Transverse colon (tissue), 4 donors: ENCODE measurements at regions not wholly inside any gene's neighbourhood (a gene's known extent, or its start where the extent isn't known, plus 50 kb on each side); places are given as distances from the start of the nearest gene placed in this dataset.

ENCODE experiments used
- DNase-seq: peaks from one replicate; pipeline ENCODE4 v3.0.0-alpha.2; 2019
- H3K27ac ChIP-seq, 4 donors: fragments of 200-600 bp; sonication (generic); 2 replicates each; pipeline ENCODE4 v1.5.1; 2016 to 2018; ENCODE audit warnings: inconsistent platforms in 4 of 4
- H3K27me3 ChIP-seq: fragments of 200-600 bp; sonication (generic); 2 replicates; pipeline ENCODE4 v1.5.1; 2017; ENCODE audit warnings: inconsistent platforms
- H3K36me3 ChIP-seq, 4 donors: fragments of 200-600 bp; sonication (generic); 2 replicates each; pipeline ENCODE4 v1.5.1; 2017 to 2019; ENCODE audit warnings: inconsistent platforms in 4 of 4
- H3K4me1 ChIP-seq, 4 donors: fragments of 200-600 bp; sonication (generic); 2 replicates each; pipeline ENCODE4 v1.5.1; 2017 to 2020; ENCODE audit warnings: inconsistent platforms in 4 of 4
- H3K4me3 ChIP-seq, 4 donors: fragments of 200-600 bp; sonication (generic); 1 replicate in 1 of 4; 2 replicates in 3 of 4; pipeline versions ENCODE4 v1.5.1 to v1.6.1; 2017 to 2019; ENCODE audit warnings: inconsistent platforms in 4 of 4
- H3K9me3 ChIP-seq, 2 donors: fragments of 200-600 bp; sonication (generic); 2 replicates each; pipeline ENCODE4 v1.5.1; 2017 to 2019; ENCODE audit warnings: inconsistent platforms in 2 of 2
- CTCF ChIP-seq, 5 experiments: fragments of 200-600 bp in 3 of 5; fragments of 450-650 bp in 2 of 5; sonication (generic) in 3 of 5; IDR thresholded peaks; 1 replicate in 2 of 5; 2 replicates in 3 of 5; pipeline ENCODE4 v1.5.1; 2016 to 2017; ENCODE audit warnings: antibody characterized with exemption in 5 of 5, inconsistent platforms in 3 of 5, mild to moderate bottlenecking in 2 of 5, moderate library complexity in 1 of 5
- EP300 ChIP-seq: sonication (generic); formaldehyde crosslinking; IDR thresholded peaks from one replicate; pipeline ENCODE4 v1.6.1; 2017; ENCODE audit warnings: antibody characterized with exemption, low read depth
- POLR2A ChIP-seq: fragments of 450-650 bp; IDR thresholded peaks from one replicate; pipeline ENCODE4 v1.6.1; 2016; ENCODE audit warnings: antibody characterized with exemption, mild to moderate bottlenecking, moderate library complexity
- POLR2AphosphoS5 ChIP-seq, 3 donors: sonication (generic); formaldehyde crosslinking; IDR thresholded peaks; one replicate each; pipeline ENCODE4 v1.6.1; 2016; ENCODE audit warnings: antibody characterized with exemption in 3 of 3
- whole genome bisulfite sequencing, 2 donors: methylation state at CpG; one replicate each; pipeline ENCODE4 v1.1.5; 2018; ENCODE audit warnings: low coverage in 1 of 2; 5-methylcytosine and 5-hydroxymethylcytosine counted together
- in situ Hi-C, 4 donors: fragments of 200-750 bp; cut with MboI; loops; one replicate each; pipeline versions ENCODE4 v1.15.0 to v1.15.1; 2017; ENCODE audit warnings: low sequenced_read_pairs in 3 of 4, low pct_ligation_motif_present in 1 of 4, low pct_unique_long_range_greater_than_20kb in 1 of 4
- intact Hi-C: fragments of 100-400 bp; cut with DNase I; formaldehyde crosslinking; loops from one replicate; pipeline ENCODE4 v1.15.1; 2023; ENCODE audit warnings: low total_unique reads

- 69 to 75% methylated on average over 3 to 6 of the region's 6 CpGs for WGBS, 2 donors
Measured at GRCh38 chr12:28851781-28852180, 297.3 kb upstream of the FAR2 start.

DNA sequence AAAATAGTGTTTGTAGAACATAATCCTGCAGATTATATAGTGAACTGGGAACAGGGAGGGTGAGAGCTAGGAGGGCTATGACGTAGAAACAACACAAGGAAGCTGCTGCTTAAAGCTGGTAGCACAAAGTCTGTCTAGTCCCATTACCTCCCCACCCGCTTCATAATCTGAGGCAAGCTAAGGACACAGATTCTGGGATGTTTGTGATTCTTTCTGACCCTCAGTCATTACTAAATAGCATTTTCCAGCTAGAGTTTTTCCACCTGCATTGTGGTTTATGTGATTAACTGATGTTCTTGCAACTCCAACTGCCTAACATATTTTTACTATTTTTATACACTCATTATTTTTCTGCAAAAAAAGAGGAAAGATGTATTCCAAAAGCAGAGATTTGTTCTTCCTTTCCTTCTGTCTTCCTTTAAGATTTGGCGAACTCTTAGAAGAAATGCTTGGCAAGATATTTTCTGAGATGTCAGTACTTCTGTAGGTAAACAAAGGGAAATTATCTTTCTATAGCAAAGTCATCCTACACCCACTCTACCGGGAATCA is 293.2 kb upstream of the FAR2 start:
- H3K36me3 ChIP-seq, result no peaks in the 10 kb centered on the region
- H3K9me3 ChIP-seq, result no peaks in the 10 kb centered on the region
- H3K4me3 ChIP-seq, result no peak overlapping the region
- no peak overlapping the region for H3K27ac ChIP-seq
- DNase-seq, result no peak
- intact Hi-C loops, result no loop called here
- 52 to 62% methylated on average over 4 of the region's 4 CpGs for WGBS, 2 donors
- no peaks in the 10 kb centered on the region for H3K27me3 ChIP-seq
- in situ Hi-C loops, result no loop called here
- no peaks in the 10 kb centered on the region for H3K4me1 ChIP-seq
- TF ChIP-seq POLR2AphosphoS5 (IDR thresholded peaks at IDR 0.05), result no peak
- TF ChIP-seq EP300, result no peak
- no peak for TF ChIP-seq POLR2A
- TF ChIP-seq CTCF (IDR thresholded peaks at IDR 0.05), result no peak

More at GRCh38 chr12:28851781-28852180, 297.3 kb upstream of the FAR2 start:
- TF ChIP-seq POLR2A (no peak), CTCF (IDR thresholded peaks at IDR 0.05) (no peak), EP300 (no peak), POLR2AphosphoS5 (IDR thresholded peaks at IDR 0.05) (no peak)
- Histone ChIP-seq H3K4me3 (no peak overlapping the region), H3K4me1 (no peaks in the 10 kb centered on the region), H3K9me3 (no peaks in the 10 kb centered on the region), H3K36me3 (no peaks in the 10 kb centered on the region), H3K27ac (no peak overlapping the region), H3K27me3 (no peaks in the 10 kb centered on the region)
- intact Hi-C loops, result no loop called here
- in situ Hi-C loops, result no loop called here
- DNase-seq, result no peak

DNA sequence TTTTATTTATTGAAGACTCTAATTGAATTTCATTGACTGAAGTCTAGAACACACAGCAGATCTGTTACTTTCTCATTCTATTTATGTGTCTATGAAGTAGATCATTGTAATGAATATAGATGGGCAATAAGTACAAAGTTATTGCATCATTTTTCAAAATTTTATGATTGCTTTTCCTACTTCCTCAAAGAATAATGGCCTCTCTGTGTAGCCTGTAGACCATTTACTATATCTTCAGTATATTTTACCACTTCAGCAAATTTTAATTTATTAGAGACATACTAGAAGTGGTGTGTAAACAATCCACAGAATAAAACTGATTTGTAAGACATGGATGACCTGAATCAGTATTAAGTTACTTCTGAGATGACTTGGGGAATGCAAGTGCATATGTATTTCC is 291.7 kb upstream of the FAR2 start:
- TF ChIP-seq POLR2AphosphoS5 (IDR thresholded peaks at IDR 0.05) (no peak), POLR2A (no peak), EP300 (no peak), CTCF (IDR thresholded peaks at IDR 0.05) (no peak)
- no peaks in the 10 kb centered on the region for H3K27me3 ChIP-seq
- H3K4me1 ChIP-seq, result no peaks in the 10 kb centered on the region
- H3K27ac ChIP-seq, result no peak overlapping the region
- H3K36me3 ChIP-seq, result no peaks in the 10 kb centered on the region
- no peak for DNase-seq
- intact Hi-C loops, result no loop called here
- in situ Hi-C loops, result no loop called here
- H3K9me3 ChIP-seq, result no peaks in the 10 kb centered on the region
- H3K4me3 ChIP-seq, result no peak overlapping the region

GRCh38 chr12:28859551-28859950 is 289.5 kb upstream of the FAR2 start:
- intact Hi-C loops, result no loop called here
- H3K36me3 ChIP-seq, result no peaks in the 10 kb centered on the region
- in situ Hi-C loops, result no loop called here
- H3K27ac ChIP-seq, result no peak overlapping the region
- no peaks in the 10 kb centered on the region for H3K9me3 ChIP-seq
- no peaks in the 10 kb centered on the region for H3K4me1 ChIP-seq
- no peak for DNase-seq
- 62 to 82% methylated on average over 2 of the region's 2 CpGs for WGBS, 2 donors
- no peak overlapping the region for H3K4me3 ChIP-seq
- TF ChIP-seq CTCF (IDR thresholded peaks at IDR 0.05) (no peak), EP300 (no peak), POLR2A (no peak), POLR2AphosphoS5 (IDR thresholded peaks at IDR 0.05) (no peak)
- H3K27me3 ChIP-seq, result no peaks in the 10 kb centered on the region
